Activated naive CD8-positive, alpha-beta T cell treated with anti-CD3 and anti-CD28 coated beads, Interleukin-2, amount 50 U/mL, for 24 hours (primary cell): ENCODE measurements at regions not wholly inside any gene's neighbourhood (a gene's known extent, or its start where the extent isn't known, plus 50 kb on each side); places are given as distances from the start of the nearest gene placed in this dataset.
"Not testable (repeated sequence)": the region's sequence is repeated elsewhere in the genome, so short reads cannot be mapped to it uniquely, and the experiment has no call there.

ENCODE experiments used
- ATAC-seq: fragments of 150-1000 bp; cut with Tn5 transposase; one replicate; pipeline ENCODE4 v1.10.0; 2021
- DNase-seq: peaks from one replicate; pipeline ENCODE4 v3.0.0; 2021
- H3K27ac Mint-ChIP-seq: one replicate; pipeline ENCODE4 v1.8.0; 2021; ENCODE audit warnings: mild to moderate bottlenecking, mixed read lengths
- H3K27me3 Mint-ChIP-seq: one replicate; pipeline ENCODE4 v1.8.0; 2021; ENCODE audit warnings: mixed read lengths
- H3K36me3 Mint-ChIP-seq: one replicate; pipeline ENCODE4 v1.8.0; 2021; ENCODE audit warnings: low read depth, mixed read lengths
- H3K4me1 Mint-ChIP-seq: one replicate; pipeline ENCODE4 v1.8.0; 2021; ENCODE audit warnings: mixed read lengths
- H3K4me3 Mint-ChIP-seq: one replicate; pipeline ENCODE4 v1.8.0; 2021; ENCODE audit warnings: mild to moderate bottlenecking, moderate library complexity, mixed read lengths
- H3K9me3 Mint-ChIP-seq: one replicate; pipeline ENCODE4 v1.8.0; 2021; ENCODE audit warnings: mixed read lengths

- Mint-ChIP-seq H3K36me3 (no peaks in the 10 kb centered on the region), H3K27me3 (peaks cover 3% of the 10 kb centered on the region), H3K27ac (no peak overlapping the region), H3K4me3 (no peak overlapping the region), H3K9me3 (no peaks in the 10 kb centered on the region), H3K4me1 (no peaks in the 10 kb centered on the region)
- ATAC-seq: no peak
- DNase-seq: no peak
Measured at GRCh38 chr2:236775511-236775910, 205.9 kb downstream of the ACKR3 start.

- no peak for ATAC-seq
- no peak overlapping the region for H3K27ac Mint-ChIP-seq
- no peaks in the 10 kb centered on the region for H3K4me1 Mint-ChIP-seq
- no peaks in the 10 kb centered on the region for H3K9me3 Mint-ChIP-seq
- H3K27me3 Mint-ChIP-seq: peaks cover 3% of the 10 kb centered on the region
- no peak for DNase-seq
- no peaks in the 10 kb centered on the region for H3K36me3 Mint-ChIP-seq
- no peak overlapping the region for H3K4me3 Mint-ChIP-seq
Measured at GRCh38 chr2:236776206-236776605, 206.6 kb downstream of the ACKR3 start.

- Mint-ChIP-seq H3K36me3 (no peaks in the 10 kb centered on the region), H3K27ac (no peak overlapping the region), H3K27me3 (peaks cover 6% of the 10 kb centered on the region), H3K4me3 (no peak overlapping the region), H3K9me3 (no peaks in the 10 kb centered on the region), H3K4me1 (no peaks in the 10 kb centered on the region)
- no peak for DNase-seq
- no peak for ATAC-seq
Measured at GRCh38 chr2:236776695-236777251, 207.1 kb downstream of the ACKR3 start.

DNA sequence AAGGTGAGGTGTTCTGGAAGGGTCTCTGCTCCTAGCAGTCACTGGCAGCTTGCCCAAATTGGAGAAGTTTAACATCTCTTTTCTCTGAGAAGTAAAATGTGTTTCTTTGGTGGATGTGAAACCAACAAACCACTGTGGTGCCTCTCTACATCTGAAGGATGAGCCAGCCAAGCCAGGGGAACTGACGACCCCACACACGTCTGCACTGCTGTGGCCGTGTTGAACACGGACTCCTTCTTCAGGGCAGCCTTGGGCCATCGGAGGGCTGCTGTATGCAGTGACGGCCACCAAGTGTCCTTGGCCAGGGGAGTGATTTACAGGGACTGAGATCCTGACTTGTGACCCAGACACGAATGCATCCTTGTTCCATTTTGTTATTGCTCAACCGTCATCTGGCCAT lies 207.8 kb downstream of the ACKR3 start:
- Mint-ChIP-seq H3K4me3 (no peak overlapping the region), H3K27ac (no peak overlapping the region), H3K36me3 (no peaks in the 10 kb centered on the region), H3K27me3 (peaks cover 8% of the 10 kb centered on the region), H3K4me1 (no peaks in the 10 kb centered on the region), H3K9me3 (no peaks in the 10 kb centered on the region)
- DNase-seq: no peak
- no peak for ATAC-seq

DNA sequence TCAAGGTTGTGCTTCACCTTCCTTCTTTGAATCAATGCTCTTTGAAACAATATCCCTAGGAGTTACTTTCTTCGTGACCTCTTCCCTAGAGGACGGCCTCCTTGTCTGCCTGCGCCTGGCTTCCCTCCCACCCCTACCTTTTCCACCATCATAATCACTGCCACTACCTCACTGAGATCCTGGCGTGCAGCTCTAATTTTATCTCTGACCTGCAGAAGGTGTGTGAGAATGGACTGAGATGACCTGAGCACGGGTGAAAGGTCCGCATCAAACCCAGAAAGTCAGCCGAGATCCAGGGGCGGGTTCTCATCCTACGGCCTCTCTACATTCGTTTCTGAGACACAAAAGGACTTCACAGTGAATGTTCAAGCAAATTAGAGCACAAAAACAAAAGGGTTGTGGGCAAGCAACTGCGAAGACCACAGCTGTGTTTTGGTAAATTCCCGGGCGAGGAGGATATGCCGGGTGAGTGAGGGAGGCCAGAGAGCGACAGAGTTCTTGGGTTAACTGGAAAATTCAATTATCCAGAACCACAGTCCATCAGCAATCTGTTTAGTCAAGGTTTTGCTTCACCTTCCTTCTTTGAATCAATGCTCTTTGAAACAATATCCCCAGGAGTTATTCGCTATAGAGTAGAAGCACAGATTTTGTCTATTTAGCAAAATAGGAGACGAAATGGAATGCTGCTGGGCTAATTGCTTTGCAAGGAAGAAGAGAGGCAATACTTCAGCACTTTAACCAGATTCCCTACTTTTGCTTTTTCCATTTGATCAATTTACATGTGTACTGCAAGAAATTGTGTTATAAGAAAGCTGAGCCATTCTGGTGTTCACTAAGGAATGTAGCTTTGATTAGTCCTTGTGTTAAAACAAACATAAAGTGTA lies 212.6 kb downstream of the ACKR3 start:
- Mint-ChIP-seq H3K4me1 (no peaks in the 10 kb centered on the region), H3K4me3 (no peak overlapping the region), H3K27me3 (peaks cover 23% of the 10 kb centered on the region), H3K27ac (no peak overlapping the region), H3K9me3 (no peaks in the 10 kb centered on the region), H3K36me3 (no peaks in the 10 kb centered on the region)
- ATAC-seq: no peak
- DNase-seq: no peak

GRCh38 chr2:236782938-236783337 lies 213.3 kb downstream of the ACKR3 start:
- Mint-ChIP-seq H3K4me3 (no peak overlapping the region), H3K27ac (no peak overlapping the region), H3K27me3 (peaks cover 23% of the 10 kb centered on the region), H3K36me3 (no peaks in the 10 kb centered on the region), H3K9me3 (no peaks in the 10 kb centered on the region), H3K4me1 (no peaks in the 10 kb centered on the region)
- DNase-seq (no peak), ATAC-seq (no peak)

DNA sequence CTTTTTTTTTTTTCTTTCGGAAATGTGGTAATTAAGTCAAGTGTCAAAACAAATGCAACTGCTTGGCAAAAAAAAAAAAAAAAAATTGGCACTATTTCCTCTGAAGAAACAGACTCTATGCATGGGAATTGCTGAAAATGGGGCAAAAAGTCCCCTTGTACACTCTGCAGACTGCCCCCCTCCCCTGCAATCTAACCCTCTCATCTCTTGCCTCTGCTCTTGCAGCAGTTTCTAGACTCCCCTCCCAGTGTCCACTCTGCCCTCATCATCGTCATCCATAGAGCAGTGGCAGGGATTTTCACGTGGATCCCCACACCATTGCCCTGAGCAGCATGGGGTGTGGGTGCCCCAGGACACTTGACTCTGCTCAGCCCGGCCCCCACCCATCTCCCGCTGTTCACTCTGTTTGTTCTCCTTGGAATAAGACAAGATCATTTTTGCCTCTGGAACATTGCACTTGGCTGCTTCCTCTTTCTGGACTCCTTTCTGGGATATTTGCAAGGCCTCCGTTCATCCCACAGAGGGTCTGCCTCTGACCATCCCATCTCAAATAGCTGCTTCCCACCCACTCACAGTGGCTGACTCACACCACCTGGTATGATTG lies 213.9 kb downstream of the ACKR3 start:
- Mint-ChIP-seq H3K27ac (no peak overlapping the region), H3K4me3 (no peak overlapping the region), H3K9me3 (no peaks in the 10 kb centered on the region), H3K27me3 (peaks cover 23% of the 10 kb centered on the region), H3K36me3 (no peaks in the 10 kb centered on the region), H3K4me1 (no peaks in the 10 kb centered on the region)
- no peak for DNase-seq
- no peak for ATAC-seq

GRCh38 chr2:236785611-236786057 lies 216.0 kb downstream of the ACKR3 start:
- peaks cover 20% of the 10 kb centered on the region for H3K27me3 Mint-ChIP-seq
- no peaks in the 10 kb centered on the region for H3K36me3 Mint-ChIP-seq
- no peak overlapping the region for H3K4me3 Mint-ChIP-seq
- no peak for DNase-seq
- no peak overlapping the region for H3K27ac Mint-ChIP-seq
- no peak for ATAC-seq
- H3K4me1 Mint-ChIP-seq: no peaks in the 10 kb centered on the region
- H3K9me3 Mint-ChIP-seq: no peaks in the 10 kb centered on the region

DNA sequence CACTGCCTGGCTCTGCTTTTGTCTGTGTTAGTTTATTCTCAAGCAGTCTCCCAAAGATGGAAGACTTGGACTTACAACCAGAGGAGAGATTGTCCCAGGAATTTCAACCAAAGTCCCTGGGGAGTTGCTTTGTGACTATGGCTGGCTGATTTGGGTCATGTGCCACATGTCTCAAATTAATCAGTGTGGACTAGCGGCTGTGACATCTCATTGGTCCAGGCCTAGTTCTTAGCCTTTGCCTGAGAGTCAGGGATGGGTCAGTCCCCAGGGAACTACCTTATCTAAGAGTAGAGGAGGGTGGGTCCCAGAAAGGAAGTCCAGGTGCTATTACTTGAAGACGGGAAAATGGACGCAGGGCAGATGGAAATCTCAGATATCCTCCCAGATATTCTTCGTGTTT lies 217.1 kb downstream of the ACKR3 start:
- Mint-ChIP-seq H3K27ac (no peak overlapping the region), H3K27me3 (peaks cover 16% of the 10 kb centered on the region), H3K4me1 (no peaks in the 10 kb centered on the region), H3K36me3 (no peaks in the 10 kb centered on the region), H3K9me3 (no peaks in the 10 kb centered on the region), H3K4me3 (no peak overlapping the region)
- no peak for ATAC-seq
- no peak for DNase-seq

- not testable (repeated sequence) for H3K9me3 Mint-ChIP-seq, H3K27ac Mint-ChIP-seq, ATAC-seq, H3K4me1 Mint-ChIP-seq, H3K4me3 Mint-ChIP-seq, DNase-seq, H3K36me3 Mint-ChIP-seq
- H3K27me3 Mint-ChIP-seq: peaks cover 15% of the 10 kb centered on the region
Measured at GRCh38 chr2:236787376-236787775, 217.8 kb downstream of the ACKR3 start.

- Mint-ChIP-seq H3K4me1 (no peaks in the 10 kb centered on the region), H3K27me3 (peaks cover 15% of the 10 kb centered on the region), H3K4me3 (no peak overlapping the region), H3K27ac (no peak overlapping the region), H3K36me3 (no peaks in the 10 kb centered on the region), H3K9me3 (no peaks in the 10 kb centered on the region)
- ATAC-seq: no peak
- no peak for DNase-seq
Measured at GRCh38 chr2:236787885-236788284, 218.3 kb downstream of the ACKR3 start.

DNA sequence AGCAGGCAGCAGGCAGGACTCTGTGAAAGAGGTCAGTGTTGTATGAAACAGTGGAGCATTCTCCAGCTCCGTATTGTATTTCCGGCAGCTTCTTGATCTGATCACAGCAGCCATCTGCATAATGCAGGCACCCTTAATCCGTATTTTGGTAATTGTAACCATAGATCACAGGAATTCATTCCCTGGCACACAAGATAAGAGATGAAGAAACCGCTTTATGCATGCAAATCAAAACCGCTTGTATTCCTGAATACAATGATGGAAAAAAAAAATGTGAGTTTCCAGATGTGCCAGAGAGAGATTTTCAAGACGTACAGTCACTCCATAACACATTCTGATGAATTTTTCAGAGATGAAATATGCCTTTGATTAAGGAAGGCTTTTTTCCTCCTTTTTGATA lies 221.3 kb downstream of the ACKR3 start:
- no peak overlapping the region for H3K4me3 Mint-ChIP-seq

GRCh38 chr2:236793023-236794011 lies 223.7 kb downstream of the ACKR3 start:
- ATAC-seq (no peak), DNase-seq (no peak)
- no peaks in the 10 kb centered on the region for H3K9me3 Mint-ChIP-seq
- peaks cover 2% of the 10 kb centered on the region for H3K27me3 Mint-ChIP-seq
- H3K36me3 Mint-ChIP-seq: no peaks in the 10 kb centered on the region
- H3K27ac Mint-ChIP-seq: no peak overlapping the region
- H3K4me1 Mint-ChIP-seq: no peaks in the 10 kb centered on the region
- H3K4me3 Mint-ChIP-seq: no peak overlapping the region

More for the DNA sequence above, 221.3 kb downstream of the ACKR3 start:
- Mint-ChIP-seq H3K36me3 (no peaks in the 10 kb centered on the region), H3K27me3 (peaks cover 2% of the 10 kb centered on the region), H3K27ac (no peak overlapping the region), H3K9me3 (no peaks in the 10 kb centered on the region), H3K4me1 (no peaks in the 10 kb centered on the region)
- ATAC-seq: no peak
- DNase-seq: no peak
